ENCODE measurements at regions not wholly inside any gene's neighbourhood (a gene's known extent, or its start where the extent isn't known, plus 50 kb on each side); places are given as distances from the start of the nearest gene placed in this dataset.

DNA sequence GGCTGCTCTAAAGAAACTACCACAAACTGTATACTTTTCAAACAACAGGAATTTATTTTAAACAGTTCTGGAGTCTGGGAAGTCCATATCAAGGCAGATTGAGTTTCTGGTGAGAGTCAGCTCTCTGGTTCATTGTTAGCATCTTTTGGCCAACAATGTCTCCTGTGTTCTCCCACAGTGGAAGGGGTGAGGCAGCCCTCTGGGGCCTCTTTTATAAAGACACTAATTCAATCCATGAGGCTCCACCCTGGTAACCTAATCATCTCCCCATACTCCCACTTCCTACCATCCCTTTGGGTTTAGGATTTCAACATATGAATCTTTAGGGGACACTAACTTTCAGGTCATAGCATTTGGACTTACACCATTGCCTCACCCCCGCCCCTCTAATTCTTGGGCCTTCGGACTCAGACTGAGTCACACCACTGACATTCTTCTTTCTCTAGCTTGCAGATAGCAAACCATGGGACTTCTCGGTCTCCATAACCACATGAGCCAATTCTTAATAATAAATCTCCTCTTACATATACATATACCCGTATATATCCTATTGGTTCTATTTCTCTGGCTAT is 64.3 kb upstream of the ANTXRL start:
- H3K9me3 ChIP-seq (ENCODE audit: control insufficient read depth in 2 of 2, insufficient read depth in 1 of 2, low read depth in 1 of 2, low read length in 1 of 2) = peaks cover 0 to 3% of the 10 kb centered on the region in 2 donors
- H3K36me3 ChIP-seq (ENCODE audit: control insufficient read depth in 3 of 3, insufficient read depth in 2 of 3, low read depth in 1 of 3, low read length in 3 of 3) = no peaks in the 10 kb centered on the region
- no peak for FAIRE-seq
- DNase-seq = no peak
- H3K27ac ChIP-seq (ENCODE audit: low read depth in 1 of 3, low read length in 2 of 3) = no peak overlapping the region
- 87 to 96% (median 92%) methylated on average over 4 of the region's 4 CpGs for WGBS, 3 donors
- no peaks in the 10 kb centered on the region for H3K4me1 ChIP-seq (ENCODE audit: control insufficient read depth in 3 of 3, insufficient read depth in 2 of 3, low read depth in 1 of 3, low read length in 2 of 3)
- H3K27me3 ChIP-seq (ENCODE audit: control insufficient read depth in 3 of 3, insufficient read depth in 3 of 3, low read length in 3 of 3) = no peaks in the 10 kb centered on the region
- no peak overlapping the region for H3K4me3 ChIP-seq (ENCODE audit: low read depth in 1 of 3, low read length in 3 of 3)

DNA sequence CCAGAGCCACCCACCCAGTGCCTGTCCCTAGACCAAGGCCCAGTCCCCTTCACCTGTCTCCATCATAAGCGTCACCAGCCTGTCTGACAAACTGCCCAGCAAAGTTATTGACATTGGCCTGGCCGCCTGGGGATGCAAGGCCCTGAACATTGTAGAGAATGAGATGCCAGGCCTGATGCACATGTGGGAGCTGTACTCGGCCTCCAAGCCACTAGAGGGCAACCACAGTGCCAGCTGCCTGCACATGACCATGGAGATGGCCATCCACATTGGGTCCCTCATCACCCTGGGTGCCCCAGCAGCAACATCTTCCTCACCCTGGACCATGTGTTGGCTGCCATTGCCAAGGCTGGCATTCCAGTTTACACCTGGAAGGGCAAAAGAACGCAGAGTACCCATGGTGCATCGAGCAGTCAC is 63.7 kb upstream of the ANTXRL start:
- no peak for DNase-seq

DNA sequence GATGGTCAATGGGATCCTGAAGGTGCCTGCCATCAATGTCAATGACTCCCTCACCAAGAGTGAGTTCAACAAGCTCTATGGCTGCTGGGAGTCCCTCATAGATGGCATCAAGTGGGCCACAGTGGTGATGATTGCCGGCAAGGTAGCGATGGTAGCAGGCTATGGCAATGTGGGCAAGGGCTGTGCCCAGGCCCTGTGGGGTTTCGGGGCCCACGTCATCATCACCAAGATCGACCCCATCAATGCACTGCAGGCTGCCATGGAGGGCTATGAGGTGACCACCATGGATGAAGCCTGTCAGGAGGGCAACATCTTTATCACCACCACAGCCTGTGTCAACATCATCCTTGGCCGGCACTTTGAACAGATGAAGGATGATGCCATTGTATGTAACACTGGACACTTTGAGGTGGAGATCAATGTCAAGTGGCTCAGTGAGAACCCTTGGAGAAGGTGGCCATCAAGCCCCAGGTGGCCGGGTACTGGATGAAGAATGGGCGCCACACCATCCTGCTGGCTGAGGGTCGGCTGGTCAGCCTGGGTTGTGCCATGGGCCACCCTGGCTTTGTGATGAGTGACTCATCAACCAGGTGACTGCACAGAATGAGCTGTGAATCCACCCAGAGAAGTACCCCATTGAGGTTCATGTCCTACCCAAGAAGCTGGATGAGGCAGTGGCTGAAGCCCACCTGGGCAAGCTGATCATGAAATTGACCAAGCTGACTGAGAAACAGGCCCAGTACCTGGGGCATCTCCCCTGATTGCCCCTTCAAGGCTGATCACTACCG is 63.0 kb upstream of the ANTXRL start:
- no peak for FAIRE-seq
- no peak for DNase-seq
- no peaks in the 10 kb centered on the region for H3K4me1 ChIP-seq (ENCODE audit: control insufficient read depth in 3 of 3, insufficient read depth in 2 of 3, low read depth in 1 of 3, low read length in 2 of 3)
- H3K27me3 ChIP-seq (ENCODE audit: control insufficient read depth in 3 of 3, insufficient read depth in 3 of 3, low read length in 3 of 3) = no peaks in the 10 kb centered on the region
- H3K27ac ChIP-seq (ENCODE audit: low read depth in 1 of 3, low read length in 2 of 3) = no peak overlapping the region
- peaks cover 0 to 3% of the 10 kb centered on the region in 2 donors for H3K9me3 ChIP-seq (ENCODE audit: control insufficient read depth in 2 of 2, insufficient read depth in 1 of 2, low read depth in 1 of 2, low read length in 1 of 2)
- H3K36me3 ChIP-seq (ENCODE audit: control insufficient read depth in 3 of 3, insufficient read depth in 2 of 3, low read depth in 1 of 3, low read length in 3 of 3) = no peaks in the 10 kb centered on the region
- 94 to 98% (median 96%) methylated on average over 10 of the region's 10 CpGs for WGBS, 3 donors
- H3K4me3 ChIP-seq (ENCODE audit: low read depth in 1 of 3, low read length in 3 of 3) = no peak overlapping the region

More for the DNA sequence above, 63.7 kb upstream of the ANTXRL start:
- Histone ChIP-seq H3K9me3 (ENCODE audit: control insufficient read depth in 2 of 2, insufficient read depth in 1 of 2, low read depth in 1 of 2, low read length in 1 of 2) (peaks cover 0 to 3% of the 10 kb centered on the region in 2 donors), H3K27ac (ENCODE audit: low read depth in 1 of 3, low read length in 2 of 3) (no peak overlapping the region), H3K27me3 (ENCODE audit: control insufficient read depth in 3 of 3, insufficient read depth in 3 of 3, low read length in 3 of 3) (no peaks in the 10 kb centered on the region), H3K4me3 (ENCODE audit: low read depth in 1 of 3, low read length in 3 of 3) (no peak overlapping the region), H3K36me3 (ENCODE audit: control insufficient read depth in 3 of 3, insufficient read depth in 2 of 3, low read depth in 1 of 3, low read length in 3 of 3) (no peaks in the 10 kb centered on the region), H3K4me1 (ENCODE audit: control insufficient read depth in 3 of 3, insufficient read depth in 2 of 3, low read depth in 1 of 3, low read length in 2 of 3) (no peaks in the 10 kb centered on the region)
- no peak for FAIRE-seq
- 85 to 97% (median 96%) methylated on average over 5 of the region's 5 CpGs for WGBS, 3 donors

DNA sequence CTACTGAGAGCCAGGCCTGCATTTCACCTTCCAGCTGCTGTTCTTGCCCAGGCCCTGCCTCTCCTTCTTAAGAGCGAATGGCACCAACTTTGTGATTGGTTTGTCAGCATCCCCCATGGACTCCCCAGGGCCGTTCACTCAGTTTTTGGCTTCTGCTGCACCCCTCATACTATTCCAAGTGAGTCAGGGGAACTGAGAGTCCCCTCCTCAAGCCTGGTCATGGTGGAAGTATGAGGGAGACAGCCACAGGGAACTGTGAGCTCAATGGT is 62.4 kb upstream of the ANTXRL start:
- FAIRE-seq (no peak), DNase-seq (no peak)
- Histone ChIP-seq H3K27ac (ENCODE audit: low read depth in 1 of 3, low read length in 2 of 3) (no peak overlapping the region), H3K4me1 (ENCODE audit: control insufficient read depth in 3 of 3, insufficient read depth in 2 of 3, low read depth in 1 of 3, low read length in 2 of 3) (no peaks in the 10 kb centered on the region), H3K9me3 (ENCODE audit: control insufficient read depth in 2 of 2, insufficient read depth in 1 of 2, low read depth in 1 of 2, low read length in 1 of 2) (peaks cover 0 to 3% of the 10 kb centered on the region in 2 donors), H3K4me3 (ENCODE audit: low read depth in 1 of 3, low read length in 3 of 3) (no peak overlapping the region), H3K36me3 (ENCODE audit: control insufficient read depth in 3 of 3, insufficient read depth in 2 of 3, low read depth in 1 of 3, low read length in 3 of 3) (no peaks in the 10 kb centered on the region), H3K27me3 (ENCODE audit: control insufficient read depth in 3 of 3, insufficient read depth in 3 of 3, low read length in 3 of 3) (no peaks in the 10 kb centered on the region)
- 90 to 92% (median 92%) methylated on average over 2 of the region's 2 CpGs for WGBS, 3 donors

DNA sequence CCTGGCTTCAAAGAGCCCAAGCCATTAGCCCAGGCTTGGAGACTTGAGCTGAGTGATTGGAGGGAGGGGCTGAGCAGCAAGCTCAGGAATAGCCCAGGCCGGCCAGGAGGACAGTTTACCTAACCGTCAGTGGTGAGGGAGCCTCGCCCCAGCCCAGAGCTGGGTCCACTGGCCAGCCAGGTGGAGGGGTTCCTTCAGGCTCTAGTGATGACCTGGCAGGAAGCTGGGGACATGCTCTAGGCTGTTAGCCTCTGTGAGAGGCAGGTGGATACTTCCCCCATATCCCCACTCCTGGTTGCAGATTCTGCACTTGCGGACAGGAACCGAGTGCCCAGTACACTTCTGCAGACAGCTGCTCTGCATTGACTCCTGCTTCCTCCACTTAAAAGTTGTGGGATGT is 61.2 kb upstream of the ANTXRL start:
- DNase-seq (no peak), FAIRE-seq (no peak)
- WGBS, 3 donors = 80 to 85% (median 85%) methylated on average over 4 to 5 of the region's 5 CpGs

DNA sequence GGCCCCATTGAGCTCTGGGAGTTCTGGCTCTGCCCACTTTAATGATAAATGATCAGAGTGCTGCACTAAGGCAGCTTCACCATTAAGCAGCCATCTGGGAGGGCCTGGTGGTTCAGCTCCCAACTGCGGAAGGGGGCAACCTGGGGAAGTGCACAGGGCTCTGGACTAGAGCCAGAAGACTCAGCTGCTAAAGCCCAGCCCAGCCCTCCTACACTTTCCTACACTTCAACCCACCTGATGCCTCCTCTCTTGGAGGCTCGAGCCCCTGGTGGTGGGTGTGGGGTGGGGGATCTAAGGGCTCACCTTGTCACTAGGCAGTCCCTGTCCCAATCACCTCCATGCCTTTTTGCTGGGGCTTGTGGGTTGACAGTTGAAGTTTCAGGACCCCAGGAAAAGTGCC is 60.6 kb upstream of the ANTXRL start:
- Histone ChIP-seq H3K9me3 (ENCODE audit: control insufficient read depth in 2 of 2, insufficient read depth in 1 of 2, low read depth in 1 of 2, low read length in 1 of 2) (peaks cover 0 to 3% of the 10 kb centered on the region in 2 donors), H3K36me3 (ENCODE audit: control insufficient read depth in 3 of 3, insufficient read depth in 2 of 3, low read depth in 1 of 3, low read length in 3 of 3) (no peaks in the 10 kb centered on the region), H3K27ac (ENCODE audit: low read depth in 1 of 3, low read length in 2 of 3) (no peak overlapping the region), H3K4me3 (ENCODE audit: low read depth in 1 of 3, low read length in 3 of 3) (no peak overlapping the region), H3K4me1 (ENCODE audit: control insufficient read depth in 3 of 3, insufficient read depth in 2 of 3, low read depth in 1 of 3, low read length in 2 of 3) (no peaks in the 10 kb centered on the region), H3K27me3 (ENCODE audit: control insufficient read depth in 3 of 3, insufficient read depth in 3 of 3, low read length in 3 of 3) (no peaks in the 10 kb centered on the region)
- DNase-seq = no peak
- FAIRE-seq = no peak
- WGBS, 3 donors = 66 to 94% (median 91%) methylated on average over 2 of the region's 2 CpGs

More for the DNA sequence above, 61.2 kb upstream of the ANTXRL start:
- Histone ChIP-seq H3K27ac (ENCODE audit: low read depth in 1 of 3, low read length in 2 of 3) (no peak overlapping the region), H3K9me3 (ENCODE audit: control insufficient read depth in 2 of 2, insufficient read depth in 1 of 2, low read depth in 1 of 2, low read length in 1 of 2) (peaks cover 0 to 3% of the 10 kb centered on the region in 2 donors), H3K4me1 (ENCODE audit: control insufficient read depth in 3 of 3, insufficient read depth in 2 of 3, low read depth in 1 of 3, low read length in 2 of 3) (no peaks in the 10 kb centered on the region), H3K36me3 (ENCODE audit: control insufficient read depth in 3 of 3, insufficient read depth in 2 of 3, low read depth in 1 of 3, low read length in 3 of 3) (no peaks in the 10 kb centered on the region), H3K4me3 (ENCODE audit: low read depth in 1 of 3, low read length in 3 of 3) (no peak overlapping the region), H3K27me3 (ENCODE audit: control insufficient read depth in 3 of 3, insufficient read depth in 3 of 3, low read length in 3 of 3) (no peaks in the 10 kb centered on the region)

DNA sequence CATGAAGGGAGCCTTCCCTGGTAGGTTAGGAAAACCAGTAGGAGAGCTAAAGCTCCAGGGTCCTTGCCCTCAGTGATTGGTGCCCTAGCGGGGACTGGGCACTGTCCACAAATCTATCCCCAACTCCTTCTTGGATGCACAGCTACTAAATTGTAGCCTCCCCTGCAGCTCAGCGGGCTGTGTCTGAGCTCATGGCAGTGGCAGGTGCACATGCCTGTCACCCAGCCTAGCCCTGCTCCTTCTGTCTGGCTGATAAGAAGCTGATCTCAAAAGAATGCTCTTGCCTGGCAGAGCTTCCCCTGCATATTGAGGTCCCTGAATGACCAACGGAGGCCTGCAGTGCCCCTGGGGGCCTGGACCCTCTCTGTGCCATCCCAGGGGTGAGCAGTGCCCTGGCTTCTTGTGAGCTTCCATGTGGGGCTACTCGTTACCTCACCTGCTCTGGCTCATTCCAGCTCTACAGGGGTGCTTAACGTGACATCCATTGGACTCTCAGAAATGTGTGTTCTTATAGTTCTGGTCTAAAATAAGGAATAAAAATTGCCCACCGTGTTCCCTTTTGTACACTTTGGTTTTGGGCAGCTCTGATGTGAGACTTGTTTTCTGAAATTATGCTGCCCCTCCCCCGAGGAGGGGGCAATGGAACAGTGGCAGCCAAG is 59.8 kb upstream of the ANTXRL start:
- 63 to 78% (median 64%) methylated on average over 7 of the region's 7 CpGs for WGBS, 3 donors
- FAIRE-seq = no peak
- Histone ChIP-seq H3K27me3 (ENCODE audit: control insufficient read depth in 3 of 3, insufficient read depth in 3 of 3, low read length in 3 of 3) (no peaks in the 10 kb centered on the region), H3K9me3 (ENCODE audit: control insufficient read depth in 2 of 2, insufficient read depth in 1 of 2, low read depth in 1 of 2, low read length in 1 of 2) (peaks cover 0 to 3% of the 10 kb centered on the region in 2 donors), H3K4me3 (ENCODE audit: low read depth in 1 of 3, low read length in 3 of 3) (no peak overlapping the region), H3K27ac (ENCODE audit: low read depth in 1 of 3, low read length in 2 of 3) (no peak overlapping the region), H3K4me1 (ENCODE audit: control insufficient read depth in 3 of 3, insufficient read depth in 2 of 3, low read depth in 1 of 3, low read length in 2 of 3) (no peaks in the 10 kb centered on the region), H3K36me3 (ENCODE audit: control insufficient read depth in 3 of 3, insufficient read depth in 2 of 3, low read depth in 1 of 3, low read length in 3 of 3) (no peaks in the 10 kb centered on the region)
- no peak for DNase-seq

DNA sequence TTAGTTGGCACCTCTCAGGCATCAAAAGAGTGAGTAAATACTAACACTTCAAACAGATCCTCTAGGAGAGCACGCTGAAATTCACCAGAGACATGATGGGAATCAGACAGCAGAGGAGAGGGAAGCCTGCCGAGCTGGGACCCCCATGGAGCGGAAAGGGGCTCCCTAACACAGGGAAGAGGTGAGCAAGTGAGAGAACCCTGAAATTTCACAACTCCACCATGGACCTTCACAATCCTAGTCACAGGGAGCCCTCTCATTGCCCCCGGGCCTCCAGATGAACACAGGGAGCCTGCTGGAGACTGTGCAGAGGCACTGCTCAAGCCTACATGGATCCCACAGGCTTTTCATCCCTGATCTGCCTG is 59.2 kb upstream of the ANTXRL start:
- 68 to 81% (median 76%) methylated on average over 4 of the region's 4 CpGs for WGBS, 3 donors
- no peak overlapping the region for H3K27ac ChIP-seq (ENCODE audit: low read depth in 1 of 3, low read length in 2 of 3)
- no peak for FAIRE-seq
- no peaks in the 10 kb centered on the region for H3K4me1 ChIP-seq (ENCODE audit: control insufficient read depth in 3 of 3, insufficient read depth in 2 of 3, low read depth in 1 of 3, low read length in 2 of 3)
- peaks cover 0 to 3% of the 10 kb centered on the region in 2 donors for H3K9me3 ChIP-seq (ENCODE audit: control insufficient read depth in 2 of 2, insufficient read depth in 1 of 2, low read depth in 1 of 2, low read length in 1 of 2)
- H3K27me3 ChIP-seq (ENCODE audit: control insufficient read depth in 3 of 3, insufficient read depth in 3 of 3, low read length in 3 of 3) = no peaks in the 10 kb centered on the region
- no peak overlapping the region for H3K4me3 ChIP-seq (ENCODE audit: low read depth in 1 of 3, low read length in 3 of 3)
- no peaks in the 10 kb centered on the region for H3K36me3 ChIP-seq (ENCODE audit: control insufficient read depth in 3 of 3, insufficient read depth in 2 of 3, low read depth in 1 of 3, low read length in 3 of 3)
- no peak for DNase-seq
